ENCODE measurements at regions not wholly inside any gene's neighbourhood (a gene's known extent, or its start where the extent isn't known, plus 50 kb on each side); places are given as distances from the start of the nearest gene placed in this dataset.

DNA sequence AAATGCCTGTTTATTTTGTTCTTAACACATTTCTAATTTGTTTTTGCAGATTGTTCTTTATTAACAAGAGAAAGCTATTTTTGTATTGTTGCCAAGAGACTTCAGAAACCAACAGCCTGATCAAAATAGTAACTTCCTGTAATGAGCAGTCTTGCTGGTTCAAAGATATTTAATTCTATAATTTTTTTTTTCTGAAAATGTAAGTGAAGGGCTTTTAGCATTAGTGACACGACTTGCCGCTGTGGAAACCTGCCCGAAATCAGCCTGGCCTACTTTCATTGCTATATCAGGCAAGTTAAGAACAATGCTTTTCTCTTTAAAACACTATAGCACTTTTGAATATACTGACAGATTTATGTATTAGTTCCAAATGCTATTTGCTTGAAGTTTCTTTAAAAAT lies 374.3 kb downstream of the EFNB2 start:
- no peak for DNase-seq

DNA sequence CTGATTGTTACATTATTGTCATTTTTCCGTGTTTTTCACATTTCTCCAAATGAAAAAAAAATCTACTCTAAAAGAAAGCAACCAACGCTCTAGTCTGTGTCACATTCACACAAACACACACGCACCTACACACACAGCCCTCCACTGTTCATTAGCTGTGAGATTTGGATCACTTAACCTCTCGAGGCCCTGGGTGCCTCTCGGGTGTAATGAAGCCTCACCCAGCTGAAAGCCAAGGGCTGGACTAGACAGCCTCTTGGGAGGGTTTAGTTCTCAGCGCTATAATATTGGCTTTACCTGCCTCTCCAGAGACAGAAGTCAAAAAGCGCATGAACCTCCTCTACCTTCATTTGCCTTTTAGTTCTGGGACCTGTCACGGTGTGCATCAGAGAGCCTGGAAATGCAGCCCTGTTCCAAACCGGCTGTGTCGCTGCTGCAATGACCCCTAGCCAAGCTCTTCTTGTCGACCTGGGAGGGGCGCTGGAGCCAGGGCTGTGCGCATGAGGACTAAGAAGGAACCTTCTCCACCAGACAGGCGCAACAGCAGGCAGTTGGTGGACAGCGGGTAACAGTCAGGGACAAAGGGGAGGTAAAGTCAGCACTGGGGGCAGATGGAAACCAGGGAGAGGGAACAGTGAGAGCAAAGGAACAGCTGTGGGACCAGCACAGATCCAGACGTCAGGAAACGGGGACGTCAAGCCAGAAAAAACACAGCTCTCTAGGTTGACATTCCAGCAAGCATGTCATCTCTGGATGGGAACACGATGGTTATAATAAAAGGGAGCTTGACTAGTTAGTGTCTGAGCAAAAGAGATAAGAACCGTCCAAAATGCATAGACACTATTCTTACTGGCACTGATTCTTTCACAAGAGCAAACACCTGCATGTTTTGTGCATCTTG lies 375.9 kb downstream of the EFNB2 start:
- no peak for DNase-seq

DNA sequence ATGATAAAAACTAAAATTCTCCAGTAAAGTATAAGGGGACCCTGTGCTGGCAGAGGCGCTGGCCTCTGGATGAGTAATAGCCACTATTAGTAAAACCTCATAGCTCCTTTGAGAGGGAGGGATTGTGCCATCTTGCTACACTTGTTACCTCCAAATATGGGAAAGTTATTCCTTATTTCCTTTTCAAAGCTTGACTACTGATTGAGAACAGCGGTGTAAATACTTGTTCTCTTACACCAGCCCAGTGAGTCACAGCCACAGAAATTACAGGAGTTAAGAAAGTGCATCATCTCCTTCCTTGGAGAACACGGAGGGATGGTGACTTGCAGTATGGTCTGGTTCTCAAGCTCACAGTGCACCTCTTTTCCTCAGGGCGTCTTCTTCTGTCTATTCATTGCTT lies 379.0 kb downstream of the EFNB2 start:
- DNase-seq = no peak

DNA sequence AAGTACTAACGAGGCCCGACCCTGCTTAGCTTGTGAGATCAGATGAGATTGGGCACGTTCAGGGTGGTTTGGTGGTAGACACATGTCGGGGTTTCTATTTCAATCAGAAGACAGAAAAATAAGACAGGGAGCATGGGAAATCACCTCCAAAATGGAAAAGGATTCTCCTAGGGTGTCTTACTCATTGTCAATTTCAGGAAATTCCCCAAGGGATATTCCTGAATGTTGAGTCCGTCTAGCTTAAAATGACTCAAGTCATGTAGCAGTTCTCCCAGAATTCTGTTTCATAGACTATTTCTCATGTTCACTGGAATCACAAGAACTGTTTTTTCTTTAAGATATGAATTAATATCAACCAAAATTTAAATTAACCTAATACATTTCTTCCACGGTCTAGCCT lies 380.1 kb downstream of the EFNB2 start:
- no peak for DNase-seq

DNA sequence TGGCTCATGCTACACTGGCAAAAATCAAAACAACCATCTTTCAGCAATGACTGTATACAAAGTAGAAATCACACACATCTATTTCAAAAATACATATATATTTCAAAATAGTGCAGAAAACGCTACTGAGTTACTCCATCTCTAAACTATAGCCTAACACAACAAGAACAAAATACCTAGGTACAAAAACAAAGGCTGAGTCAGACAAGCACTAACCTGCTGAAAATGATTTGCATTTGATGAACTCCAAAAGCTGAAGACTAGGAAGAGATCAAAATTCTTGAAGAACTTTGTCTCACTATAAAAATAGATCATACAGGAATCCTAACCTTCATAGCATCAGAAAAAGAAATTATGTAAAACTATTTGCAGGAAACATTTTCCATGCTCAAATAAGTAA lies 381.6 kb downstream of the EFNB2 start:
- DNase-seq = no peak

DNA sequence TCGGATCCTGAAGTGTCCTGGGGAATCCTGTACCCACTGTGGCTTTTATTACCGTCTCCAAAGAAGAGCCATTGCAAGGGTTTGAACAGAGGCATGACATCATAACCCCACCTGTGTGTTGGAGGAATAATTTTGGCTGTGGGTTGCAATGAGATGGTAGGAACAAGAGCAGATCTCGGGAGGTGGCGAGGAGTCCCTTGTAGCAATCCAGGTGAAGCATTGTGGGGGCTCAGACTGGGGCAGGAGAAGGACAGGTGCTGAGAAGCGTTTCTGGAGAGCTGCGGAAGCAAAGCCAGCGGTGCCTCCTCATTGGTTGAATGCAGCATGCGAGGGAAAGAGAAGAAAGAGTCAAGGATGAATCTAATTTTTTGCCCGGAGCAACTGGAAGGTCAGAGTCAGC lies 382.4 kb downstream of the EFNB2 start:
- DNase-seq = no peak

DNA sequence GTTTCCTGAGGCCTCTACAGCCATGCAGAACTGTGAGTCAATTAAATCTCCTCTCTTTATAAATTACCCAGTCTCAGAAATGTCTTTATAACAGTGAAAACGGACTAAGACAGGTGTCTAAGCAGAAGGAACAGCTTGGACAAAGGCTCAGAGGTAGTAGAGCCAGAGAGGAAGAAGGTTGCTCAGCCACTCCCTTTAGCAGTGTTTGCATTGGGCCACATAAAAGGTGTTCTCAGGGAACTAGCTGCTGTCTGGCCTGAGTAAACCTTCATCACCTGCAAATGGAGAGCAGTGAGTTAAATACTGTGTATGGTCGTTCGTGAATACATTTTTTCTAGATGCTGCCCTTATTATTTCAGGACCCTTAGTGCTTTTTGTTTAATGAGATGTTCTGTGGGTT lies 383.4 kb downstream of the EFNB2 start:
- DNase-seq = peak; percentile 41

DNA sequence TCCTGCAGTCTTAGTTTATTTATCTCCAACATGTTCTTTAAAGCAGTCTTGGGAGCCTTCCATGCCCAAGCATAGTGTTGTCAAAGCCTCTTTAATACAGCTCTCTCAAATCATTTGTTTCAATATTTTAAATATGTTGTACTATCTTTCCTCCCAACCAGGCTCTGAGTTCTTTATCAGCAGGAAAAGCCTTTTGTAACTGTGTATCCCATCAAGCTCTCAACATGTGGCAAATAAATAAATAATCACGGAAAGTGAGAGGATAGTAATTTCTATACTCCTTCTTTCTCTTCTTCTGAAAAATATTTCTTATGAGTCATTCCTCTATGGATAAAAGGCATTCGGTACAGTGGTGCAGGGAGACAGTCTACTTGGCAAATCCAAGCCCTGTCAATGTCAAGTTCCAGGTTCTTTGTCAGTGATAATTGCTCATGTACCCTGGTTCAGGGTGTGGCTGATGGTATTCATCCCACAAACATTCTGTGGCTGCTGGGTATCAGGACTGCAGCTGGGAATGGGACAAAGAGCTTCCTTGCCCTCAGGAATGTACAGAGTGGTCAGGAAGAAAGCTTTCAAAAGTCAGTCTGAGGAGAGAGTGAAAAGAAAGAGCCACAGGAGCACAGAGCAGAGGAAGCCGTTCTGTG lies 384.3 kb downstream of the EFNB2 start:
- DNase-seq = no peak

DNA sequence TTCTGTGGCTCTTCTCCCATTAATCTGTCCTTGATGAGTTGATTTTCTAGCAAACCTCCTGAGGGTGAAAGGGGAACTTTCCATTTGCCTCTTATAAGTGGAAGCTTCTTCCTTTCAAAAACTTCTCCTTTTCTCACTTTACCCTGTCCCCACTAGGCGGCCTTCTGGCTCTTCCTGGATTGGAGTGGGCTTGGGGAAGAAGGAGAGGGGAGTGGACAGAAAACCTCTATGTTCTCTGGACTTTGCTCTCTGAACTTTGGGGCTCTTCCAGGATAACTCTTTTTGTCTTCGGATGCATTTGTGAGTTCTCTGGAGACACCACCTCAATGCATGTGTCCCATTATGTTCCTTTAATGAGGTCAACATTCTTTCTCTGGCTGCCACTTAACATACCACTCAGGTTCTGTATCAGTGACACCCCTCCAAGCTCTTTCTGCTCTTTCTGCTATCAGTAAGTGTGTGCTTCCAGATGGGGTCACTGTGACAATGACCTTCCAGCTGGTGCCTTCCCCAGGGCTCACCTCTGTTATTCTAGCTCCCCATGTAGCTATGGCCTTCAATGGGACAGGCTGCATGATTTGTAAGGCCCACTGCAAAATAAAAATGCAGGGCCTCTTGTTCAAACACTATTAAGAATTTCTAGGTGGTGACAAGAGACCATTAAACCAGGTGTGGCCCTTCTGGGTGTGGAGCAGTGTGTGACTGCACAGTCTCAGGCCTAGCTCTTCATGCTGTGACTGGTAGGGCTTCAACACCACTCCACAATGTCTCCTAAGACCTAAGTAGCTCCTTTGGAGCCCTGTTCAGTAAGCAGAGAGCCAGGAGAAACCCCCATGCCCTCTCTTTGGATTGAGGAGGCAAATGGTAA lies 389.2 kb downstream of the EFNB2 start:
- peak; percentile 13 for DNase-seq

DNA sequence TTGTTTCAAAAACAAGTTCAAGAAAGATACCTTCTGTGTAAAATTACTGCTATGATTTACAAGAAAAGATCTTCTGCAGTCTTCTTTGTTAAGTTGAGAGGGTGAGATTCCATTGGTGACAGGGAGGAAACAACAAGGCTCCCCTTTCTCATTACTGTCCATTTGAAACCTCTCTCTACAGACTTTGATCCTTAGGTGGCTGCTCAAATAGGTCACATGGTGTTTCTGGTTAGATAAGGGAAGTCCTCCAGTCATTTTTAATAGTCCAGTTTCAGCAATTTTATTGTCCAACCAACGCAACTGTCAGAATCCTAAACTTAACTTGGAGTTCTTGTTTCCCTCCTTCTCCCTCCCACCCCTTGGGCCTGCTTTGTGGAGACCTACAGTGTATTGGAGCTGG lies 390.4 kb downstream of the EFNB2 start:
- no peak for DNase-seq

DNA sequence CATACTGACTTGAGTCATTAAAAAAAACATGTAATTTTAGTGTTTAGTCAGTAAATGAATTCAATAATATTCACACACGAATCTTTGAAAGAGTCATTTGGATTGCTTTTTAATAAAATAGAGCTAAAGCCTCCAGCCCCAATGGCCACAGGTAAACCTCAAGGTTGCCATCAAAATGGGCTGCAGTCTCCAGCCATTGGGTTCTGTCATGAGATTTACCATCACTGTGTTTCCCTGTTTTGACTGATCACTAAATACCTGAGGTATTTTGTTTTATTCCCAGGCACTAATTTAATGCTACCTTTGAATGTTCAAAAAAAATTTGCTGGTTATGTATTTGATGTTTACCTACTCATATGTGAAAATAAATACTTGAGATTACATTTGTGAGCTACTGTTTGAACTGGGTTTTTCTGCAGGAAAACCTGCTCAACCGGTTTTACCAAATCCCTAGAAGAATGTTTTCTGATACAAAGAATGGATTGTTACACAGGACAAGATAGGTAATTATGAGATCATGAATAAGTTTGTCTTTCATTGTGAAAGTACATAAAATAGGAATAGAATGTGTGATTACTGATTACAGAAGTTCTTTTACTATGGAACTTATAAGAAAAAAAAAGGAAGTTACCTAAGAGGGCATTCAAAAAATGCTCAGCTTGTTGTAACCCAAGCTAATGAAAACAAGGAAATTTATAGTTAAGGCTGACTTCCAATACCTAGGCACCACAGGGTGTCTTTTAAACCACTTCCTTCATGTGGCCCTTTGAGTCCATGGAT lies 391.3 kb downstream of the EFNB2 start:
- peak; percentile 79 for DNase-seq

DNA sequence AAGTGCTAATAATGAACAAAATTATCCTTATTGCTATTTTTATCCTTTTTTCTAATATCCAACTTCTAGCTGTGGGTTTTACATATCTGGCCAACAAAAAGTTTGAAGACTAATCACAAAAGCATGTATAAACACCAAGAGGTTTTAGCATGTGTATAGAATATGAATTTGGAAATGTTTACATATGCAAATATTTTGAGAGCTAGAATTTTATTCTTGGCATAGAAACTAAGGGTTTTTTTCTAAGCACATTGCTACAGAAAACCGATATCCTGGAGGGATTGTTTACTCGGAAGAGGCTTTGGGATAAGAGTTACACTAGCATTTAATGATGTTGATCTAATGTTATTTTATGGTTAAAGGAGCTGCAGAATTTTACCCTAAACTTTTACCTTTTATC lies 392.1 kb downstream of the EFNB2 start:
- peak; percentile 2 for DNase-seq

DNA sequence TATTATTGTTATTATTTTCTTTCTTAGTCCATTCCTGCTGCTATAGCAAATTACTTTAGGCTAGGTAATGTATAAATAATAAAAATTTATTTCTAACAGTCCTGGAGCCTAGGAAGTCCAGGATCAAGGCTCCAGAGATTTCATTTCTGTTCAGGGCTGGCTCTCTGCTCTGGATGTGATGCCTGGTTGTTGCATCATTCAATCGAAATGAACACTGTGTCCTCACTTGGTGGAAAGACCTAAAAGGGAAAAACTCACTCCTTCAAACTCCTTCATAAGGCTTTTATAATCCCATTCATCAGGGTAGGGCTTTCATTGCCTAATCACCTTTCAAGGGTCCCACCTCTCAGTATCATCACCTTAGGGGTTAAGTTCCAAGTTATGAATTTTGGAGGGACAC lies 395.0 kb downstream of the EFNB2 start:
- DNase-seq = no peak

DNA sequence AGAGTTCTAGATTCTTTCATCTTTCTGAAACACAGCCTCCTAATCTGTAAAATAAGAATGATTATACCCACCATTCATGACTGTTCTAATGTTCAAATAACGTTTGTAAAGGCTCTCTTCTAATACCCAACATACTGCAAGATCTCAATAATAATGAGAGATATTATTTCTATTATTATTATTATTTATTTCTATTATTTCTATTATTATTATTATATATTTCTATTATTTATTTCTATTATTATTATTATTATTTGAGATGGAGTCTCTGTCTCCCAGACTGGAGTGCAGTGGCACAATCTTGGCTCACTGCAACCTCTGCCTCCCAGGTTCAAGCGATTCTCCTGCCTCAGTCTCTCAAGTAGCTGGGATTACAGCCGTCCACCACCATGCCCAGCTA lies 395.5 kb downstream of the EFNB2 start:
- no peak for DNase-seq

DNA sequence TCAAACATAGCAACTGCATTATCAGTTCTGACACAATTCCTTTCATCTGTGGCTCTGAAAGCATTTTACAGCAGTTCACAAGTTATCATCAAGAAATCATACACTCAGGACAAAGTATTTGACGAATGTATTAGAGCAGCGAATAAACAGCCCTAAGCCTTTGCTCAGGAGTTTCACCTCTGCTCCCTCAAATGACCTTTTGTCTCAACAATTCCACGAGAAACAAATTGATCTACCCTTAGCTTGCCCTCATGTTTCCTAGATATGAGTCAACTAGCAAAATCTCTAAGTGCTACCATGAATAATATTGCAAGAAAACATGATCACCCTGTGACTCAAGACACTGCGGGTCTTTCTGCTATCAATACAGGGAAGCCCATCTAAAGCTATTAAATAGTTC lies 396.1 kb downstream of the EFNB2 start:
- DNase-seq = no peak

DNA sequence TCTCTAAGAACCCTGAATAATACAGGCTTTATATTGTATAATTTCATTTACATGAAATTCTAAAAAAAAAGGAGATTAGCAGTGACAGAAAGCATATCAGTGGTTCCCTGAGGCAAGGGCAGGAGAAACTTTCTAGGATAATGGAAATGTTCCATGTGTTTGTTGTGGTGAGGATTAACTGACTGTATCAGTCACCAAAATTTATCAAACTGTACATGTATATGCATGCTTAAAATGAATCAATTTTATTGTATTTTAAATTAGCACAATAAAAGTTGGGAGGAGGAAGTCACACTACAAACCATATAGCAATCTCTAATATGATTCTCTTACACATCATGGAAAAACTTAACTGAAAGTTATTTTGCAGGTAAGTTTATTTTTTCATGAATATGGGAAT lies 396.8 kb downstream of the EFNB2 start:
- DNase-seq = no peak

DNA sequence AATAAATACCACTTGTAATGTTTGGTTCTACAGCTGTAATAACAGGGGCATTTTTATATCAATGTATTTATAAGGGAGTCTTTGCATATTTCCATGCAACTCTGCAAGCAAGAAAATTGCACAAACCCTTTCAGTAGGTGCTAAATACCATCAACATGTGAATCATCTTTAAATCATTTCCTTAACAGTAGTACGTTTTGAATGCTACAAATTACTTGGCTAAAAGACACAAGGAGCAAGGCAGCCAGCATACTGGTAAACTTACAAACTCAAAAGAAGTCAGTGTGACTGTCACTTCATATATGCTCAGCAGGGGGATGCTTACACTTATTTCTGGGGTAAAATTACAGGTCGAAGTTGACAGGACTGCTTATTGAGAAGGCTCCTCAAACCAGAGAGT lies 402.4 kb downstream of the EFNB2 start:
- DNase-seq = no peak

DNA sequence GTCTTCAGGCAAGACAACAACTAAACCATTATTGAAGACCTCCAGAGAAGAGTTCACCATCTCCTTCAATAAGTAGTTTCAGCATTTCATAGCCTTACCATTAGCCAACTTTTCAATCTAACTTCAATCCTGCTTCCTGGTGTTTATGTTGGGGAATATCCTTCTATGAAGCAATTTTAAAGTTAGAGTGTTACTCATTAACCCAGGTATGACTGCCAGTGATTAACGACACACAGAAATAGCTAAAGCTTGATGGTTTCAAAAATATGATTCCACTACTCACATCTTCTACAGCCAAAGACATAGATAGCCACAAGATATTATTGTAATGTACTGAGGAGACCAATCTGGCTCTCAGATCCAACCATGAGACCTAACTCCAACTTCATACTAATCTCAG lies 403.2 kb downstream of the EFNB2 start:
- no peak for DNase-seq

DNA sequence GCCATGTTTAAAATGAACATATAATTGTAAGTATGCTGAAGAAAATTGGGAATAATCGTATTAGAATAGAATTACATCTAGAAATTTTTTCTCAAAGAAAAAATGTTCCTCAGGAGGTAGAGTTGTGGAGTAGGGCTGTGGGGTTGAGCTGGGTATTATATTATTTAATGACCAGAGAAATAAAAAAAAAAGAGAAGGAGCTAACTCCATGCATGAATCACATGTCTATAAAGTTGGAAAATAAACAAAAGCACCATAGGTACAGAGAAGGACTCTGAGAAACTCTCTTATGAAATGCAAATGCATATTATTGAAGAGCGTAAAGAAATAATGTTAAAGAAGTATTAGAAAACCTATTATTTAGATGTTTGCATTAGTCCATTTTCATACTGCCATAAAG lies 405.5 kb downstream of the EFNB2 start:
- DNase-seq = no peak

DNA sequence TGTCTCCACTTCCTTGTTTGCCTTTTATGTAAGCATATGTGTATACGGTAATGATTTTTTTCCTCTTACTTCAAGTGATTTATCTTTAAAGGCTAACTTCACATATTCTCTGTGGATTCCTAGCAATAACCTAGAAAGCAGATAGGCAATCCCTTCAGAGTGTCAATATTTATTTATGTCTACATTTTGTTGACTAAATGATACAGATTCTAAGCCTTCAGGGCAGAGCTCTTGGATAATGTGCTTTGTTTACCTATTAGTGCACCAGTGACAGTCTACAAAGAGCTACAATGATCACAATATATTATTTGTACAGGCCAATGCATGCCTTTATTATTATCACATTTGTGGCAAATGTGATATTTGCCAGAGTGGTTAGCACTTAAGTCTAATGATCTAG lies 406.2 kb downstream of the EFNB2 start:
- peak; percentile 31 for DNase-seq

DNA sequence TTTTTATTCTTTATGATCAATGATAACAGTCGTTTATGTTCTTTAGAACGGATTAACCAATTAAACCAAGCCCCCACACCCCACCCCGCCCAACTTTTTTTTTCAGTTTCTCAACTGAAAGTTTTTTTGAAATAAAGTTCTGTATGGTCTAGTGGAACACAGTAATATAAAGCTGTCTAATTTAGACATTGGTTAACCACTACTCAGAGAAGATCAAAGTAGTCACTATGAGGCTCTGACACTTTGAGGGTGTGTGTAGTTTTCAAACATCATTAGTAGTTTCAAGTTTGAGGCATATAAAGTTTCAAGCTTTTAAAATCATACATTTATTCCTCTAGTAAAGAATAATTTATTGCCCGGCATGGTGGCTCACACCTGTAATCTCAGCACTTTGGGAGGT lies 413.2 kb downstream of the EFNB2 start:
- no peak for DNase-seq

DNA sequence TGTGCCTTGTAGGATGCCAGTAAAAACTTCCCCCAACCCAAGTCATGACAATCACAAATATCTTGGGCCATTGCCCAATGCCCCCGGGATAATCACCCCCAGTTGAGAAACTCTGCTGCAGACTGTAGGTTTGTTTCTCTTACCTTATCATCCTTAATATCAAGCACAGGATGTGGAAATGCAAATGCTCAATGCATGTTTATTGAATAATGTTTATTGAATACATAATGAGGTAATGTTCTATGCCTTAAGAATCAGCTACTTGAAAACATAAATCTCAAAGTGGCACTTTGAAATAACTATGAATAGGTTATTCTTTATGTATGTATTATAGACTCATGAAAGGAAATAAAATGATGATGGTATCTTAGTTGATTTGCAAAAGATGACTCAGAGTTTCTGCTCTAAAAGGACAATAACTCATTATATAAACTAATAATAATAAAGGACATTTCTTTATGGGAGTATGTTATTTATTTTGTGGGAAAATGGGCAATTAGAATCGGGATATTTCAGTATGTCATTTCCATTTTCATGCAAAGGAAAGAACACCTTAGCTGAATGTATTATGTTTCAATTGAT lies 414.2 kb downstream of the EFNB2 start:
- DNase-seq = no peak

DNA sequence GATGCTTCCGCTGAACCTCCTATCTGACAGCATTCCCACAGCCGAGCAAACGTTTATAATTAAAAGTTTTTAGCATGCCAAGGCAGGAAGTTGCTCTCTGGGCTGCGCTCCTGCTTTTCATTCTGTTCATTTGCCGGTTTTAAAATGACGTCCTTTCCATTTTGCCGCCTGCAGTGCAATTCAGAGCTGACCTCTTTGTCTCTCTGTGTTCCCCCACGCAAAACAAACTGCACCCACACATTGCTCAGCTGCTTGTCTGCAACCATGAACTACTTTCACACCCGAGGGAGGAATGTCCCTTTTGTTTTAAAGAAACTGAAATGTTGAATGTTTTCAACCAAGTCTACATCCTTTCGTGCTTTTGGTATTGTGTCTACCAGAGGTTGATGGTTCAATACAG lies 416.5 kb downstream of the EFNB2 start:
- no peak for DNase-seq
